ENCODE measurements at regions not wholly inside any gene's neighbourhood (a gene's known extent, or its start where the extent isn't known, plus 50 kb on each side); places are given as distances from the start of the nearest gene placed in this dataset.

DNA sequence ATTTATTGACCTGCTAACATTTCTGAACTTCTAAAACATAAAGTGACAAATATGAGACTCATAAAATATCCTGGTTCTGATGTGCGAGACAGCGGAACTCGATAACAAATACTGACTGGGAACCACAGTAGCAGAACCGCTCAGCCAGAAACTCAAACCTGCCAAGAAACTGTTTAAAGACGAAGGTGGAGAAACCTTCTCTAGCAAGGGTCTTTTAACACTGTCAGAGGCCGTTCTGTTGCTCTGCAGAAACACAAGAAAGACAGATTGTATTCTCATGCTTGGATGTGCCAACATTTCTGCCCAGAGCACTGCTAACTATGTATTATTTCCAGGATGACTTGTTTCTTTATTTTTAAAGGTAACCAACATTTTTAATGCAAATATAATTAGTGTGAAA, 514.8 kb upstream of the ADARB2 start:
- Histone ChIP-seq H3K36me3 (no peaks in the 10 kb centered on the region), H3K27me3 (peaks cover 0 to 4% of the 10 kb centered on the region in 2 donors), H3K4me1 (no peaks in the 10 kb centered on the region), H3K9me3 (no peaks in the 10 kb centered on the region), H3K4me3 (no peak overlapping the region), H3K27ac (no peak overlapping the region)
- TF ChIP-seq POLR2A (IDR thresholded peaks at IDR 0.05) = no peak
- TF ChIP-seq, protein P1, sequence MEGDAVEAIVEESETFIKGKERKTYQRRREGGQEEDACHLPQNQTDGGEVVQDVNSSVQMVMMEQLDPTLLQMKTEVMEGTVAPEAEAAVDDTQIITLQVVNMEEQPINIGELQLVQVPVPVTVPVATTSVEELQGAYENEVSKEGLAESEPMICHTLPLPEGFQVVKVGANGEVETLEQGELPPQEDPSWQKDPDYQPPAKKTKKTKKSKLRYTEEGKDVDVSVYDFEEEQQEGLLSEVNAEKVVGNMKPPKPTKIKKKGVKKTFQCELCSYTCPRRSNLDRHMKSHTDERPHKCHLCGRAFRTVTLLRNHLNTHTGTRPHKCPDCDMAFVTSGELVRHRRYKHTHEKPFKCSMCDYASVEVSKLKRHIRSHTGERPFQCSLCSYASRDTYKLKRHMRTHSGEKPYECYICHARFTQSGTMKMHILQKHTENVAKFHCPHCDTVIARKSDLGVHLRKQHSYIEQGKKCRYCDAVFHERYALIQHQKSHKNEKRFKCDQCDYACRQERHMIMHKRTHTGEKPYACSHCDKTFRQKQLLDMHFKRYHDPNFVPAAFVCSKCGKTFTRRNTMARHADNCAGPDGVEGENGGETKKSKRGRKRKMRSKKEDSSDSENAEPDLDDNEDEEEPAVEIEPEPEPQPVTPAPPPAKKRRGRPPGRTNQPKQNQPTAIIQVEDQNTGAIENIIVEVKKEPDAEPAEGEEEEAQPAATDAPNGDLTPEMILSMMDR (IDR thresholded peaks at IDR 0.05) = no peak
- DNase-seq (ENCODE audit: low spot score in 2 of 2) = no peak
- intact Hi-C loops (cut with DNase I; ENCODE audit: low total_unique reads) = no loop called here

DNA sequence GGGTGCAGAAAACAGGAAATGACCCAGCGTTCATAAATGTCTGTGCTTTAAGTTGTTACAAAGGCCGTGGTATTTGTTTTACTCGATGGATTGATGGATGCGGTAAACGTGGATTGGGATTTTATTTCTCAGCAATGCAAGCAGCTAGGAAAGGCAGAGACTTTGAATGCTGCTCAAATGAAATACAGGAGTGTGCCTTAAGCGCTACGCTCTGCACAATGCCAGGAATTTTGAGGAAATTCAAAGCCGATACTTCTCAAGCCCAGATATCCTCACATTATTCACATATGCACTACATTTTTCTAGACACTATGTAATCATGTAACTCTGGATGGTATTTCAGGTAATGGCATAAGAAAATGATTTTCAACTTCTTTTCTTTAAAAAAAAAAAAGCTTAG, 514.3 kb upstream of the ADARB2 start:
- TF ChIP-seq, protein P1 (IDR thresholded peaks at IDR 0.05) = no peak
- TF ChIP-seq POLR2AphosphoS5 (IDR thresholded peaks at IDR 0.05) = no peak
- TF ChIP-seq POLR2A (IDR thresholded peaks at IDR 0.05) = no peak
- Histone ChIP-seq H3K4me3 (no peak overlapping the region), H3K27ac (no peak overlapping the region), H3K36me3 (no peaks in the 10 kb centered on the region), H3K4me1 (no peaks in the 10 kb centered on the region), H3K27me3 (peaks cover 0 to 4% of the 10 kb centered on the region in 2 donors), H3K9me3 (no peaks in the 10 kb centered on the region)
- intact Hi-C loops (cut with DNase I; ENCODE audit: low total_unique reads) = no loop called here
- DNase-seq (ENCODE audit: low spot score in 2 of 2) = no peak

DNA sequence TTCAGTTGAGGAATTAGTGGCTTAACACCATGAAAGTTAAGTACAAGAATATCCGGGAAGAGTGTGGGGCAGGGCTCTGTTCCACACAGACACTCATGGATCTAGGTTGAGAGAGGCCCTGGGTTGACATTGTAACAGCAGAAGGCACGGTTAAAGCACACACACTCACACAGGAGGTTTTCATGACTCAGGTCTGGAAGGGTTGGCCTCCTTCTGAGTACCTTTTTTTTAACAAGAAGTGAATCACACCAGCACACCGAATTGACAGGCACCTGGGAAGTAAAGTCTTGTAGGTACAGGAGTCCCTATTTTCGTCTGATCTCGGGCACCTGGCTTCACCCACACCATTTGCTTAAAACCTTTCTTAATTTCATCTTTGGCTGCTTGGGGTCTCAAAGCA, 509.4 kb upstream of the ADARB2 start:
- Histone ChIP-seq H3K27me3 (peaks cover 0 to 4% of the 10 kb centered on the region in 2 donors), H3K36me3 (no peaks in the 10 kb centered on the region), H3K4me1 (no peaks in the 10 kb centered on the region), H3K9me3 (no peaks in the 10 kb centered on the region), H3K4me3 (no peak overlapping the region), H3K27ac (no peak overlapping the region)
- intact Hi-C loops (cut with DNase I; ENCODE audit: low total_unique reads) = no loop called here
- DNase-seq (ENCODE audit: low spot score in 2 of 2) = no peak
- no peak for TF ChIP-seq POLR2A (IDR thresholded peaks at IDR 0.05)
- TF ChIP-seq, protein P1 (IDR thresholded peaks at IDR 0.05) = no peak
- no peak for TF ChIP-seq POLR2AphosphoS5 (IDR thresholded peaks at IDR 0.05)

DNA sequence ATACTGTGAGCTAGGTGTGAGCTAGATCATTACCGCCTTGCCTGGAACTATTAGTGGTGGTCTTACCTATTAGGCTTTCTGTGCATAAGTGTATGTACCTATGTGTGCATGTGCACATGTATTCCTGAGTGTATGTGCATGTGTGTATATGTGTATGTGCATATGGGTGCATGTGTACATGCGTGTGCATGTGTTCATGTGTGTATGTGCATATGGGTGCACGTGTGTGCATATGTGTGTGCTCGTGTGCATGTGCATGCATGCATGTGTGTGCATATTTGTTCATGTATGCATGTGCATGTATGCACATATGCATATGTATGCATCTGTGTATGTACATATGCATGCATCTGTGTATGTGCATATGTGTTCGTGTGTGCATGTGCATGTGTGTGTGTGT, 508.3 kb upstream of the ADARB2 start:
- Histone ChIP-seq H3K36me3 (no peaks in the 10 kb centered on the region), H3K27ac (no peak overlapping the region), H3K4me1 (no peaks in the 10 kb centered on the region), H3K9me3 (no peaks in the 10 kb centered on the region), H3K4me3 (no peak overlapping the region), H3K27me3 (peaks cover 0 to 4% of the 10 kb centered on the region in 2 donors)
- DNase-seq (ENCODE audit: low spot score in 2 of 2) = no peak
- TF ChIP-seq POLR2A (IDR thresholded peaks at IDR 0.05) (no peak), POLR2AphosphoS5 (IDR thresholded peaks at IDR 0.05) (no peak)
- TF ChIP-seq, protein P1 (IDR thresholded peaks at IDR 0.05) = no peak
- intact Hi-C loops (cut with DNase I; ENCODE audit: low total_unique reads) = no loop called here

DNA sequence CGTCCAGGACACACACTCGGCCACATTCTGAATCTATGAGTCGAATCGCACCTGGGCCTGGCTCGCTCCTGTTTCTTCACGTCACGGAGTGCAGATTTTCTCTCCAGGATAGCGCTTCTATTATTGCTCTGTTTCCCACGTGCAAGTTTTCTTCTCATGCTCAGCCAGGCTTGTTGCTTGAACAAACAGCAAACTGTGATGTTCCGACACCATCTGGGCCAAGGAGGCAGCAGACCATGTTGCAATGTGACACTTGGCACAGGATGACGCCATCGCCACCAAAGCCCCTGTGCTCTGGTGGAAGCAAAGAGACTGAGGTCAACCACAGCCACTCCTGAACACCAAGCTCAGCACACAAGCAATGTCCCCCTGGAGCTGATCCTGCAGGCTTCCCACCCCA, 507.1 kb upstream of the ADARB2 start:
- Histone ChIP-seq H3K4me1 (no peaks in the 10 kb centered on the region), H3K36me3 (no peaks in the 10 kb centered on the region), H3K27ac (no peak overlapping the region), H3K27me3 (peaks cover 0 to 4% of the 10 kb centered on the region in 2 donors), H3K4me3 (no peak overlapping the region), H3K9me3 (no peaks in the 10 kb centered on the region)
- intact Hi-C loops (cut with DNase I; ENCODE audit: low total_unique reads) = no loop called here
- TF ChIP-seq POLR2AphosphoS5 (IDR thresholded peaks at IDR 0.05) = no peak
- no peak for DNase-seq (ENCODE audit: low spot score in 2 of 2)

DNA sequence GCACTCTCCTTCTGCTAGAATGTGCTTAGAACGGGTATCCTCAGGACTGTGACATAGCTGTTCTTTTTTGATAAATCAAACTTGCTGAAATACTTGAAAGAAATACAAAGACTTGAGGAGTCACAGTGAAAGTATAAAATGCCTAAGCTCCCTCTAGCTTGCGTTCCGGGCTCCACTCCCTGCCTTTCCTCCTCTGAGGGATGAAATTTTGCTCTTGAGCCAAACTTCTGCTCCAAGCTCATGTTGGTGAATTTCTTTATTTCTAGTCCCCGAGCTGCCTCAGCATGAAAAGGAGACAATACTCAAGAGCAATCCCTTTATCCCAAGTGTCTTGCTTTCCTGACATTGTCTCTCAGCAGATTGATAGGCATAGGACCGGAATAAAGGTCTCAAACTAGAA, 499.6 kb upstream of the ADARB2 start:
- Histone ChIP-seq H3K4me1 (no peaks in the 10 kb centered on the region), H3K27ac (no peak overlapping the region), H3K27me3 (no peaks in the 10 kb centered on the region), H3K36me3 (no peaks in the 10 kb centered on the region), H3K9me3 (peaks cover 0 to 4% of the 10 kb centered on the region in 2 donors), H3K4me3 (no peak overlapping the region)
- TF ChIP-seq, protein P1 (IDR thresholded peaks at IDR 0.05) = no peak
- TF ChIP-seq POLR2AphosphoS5 (IDR thresholded peaks at IDR 0.05) (no peak), POLR2A (IDR thresholded peaks at IDR 0.05) (no peak)
- DNase-seq (ENCODE audit: low spot score in 2 of 2) = no peak
- intact Hi-C loops (cut with DNase I; ENCODE audit: low total_unique reads) = no loop called here
